HT-29 (cell line): ENCODE measurements at regions not wholly inside any gene's neighbourhood (a gene's known extent, or its start where the extent isn't known, plus 50 kb on each side); places are given as distances from the start of the nearest gene placed in this dataset.

ENCODE experiments used
- DNase-seq: peaks from one replicate; pipeline ENCODE4 v3.0.0-alpha.2; 2015; ENCODE audit warnings: low spot score

- no peak for DNase-seq
Observed at GRCh38 chr6:8276148-8276547, 159.2 kb downstream of the SLC35B3 start.

DNA sequence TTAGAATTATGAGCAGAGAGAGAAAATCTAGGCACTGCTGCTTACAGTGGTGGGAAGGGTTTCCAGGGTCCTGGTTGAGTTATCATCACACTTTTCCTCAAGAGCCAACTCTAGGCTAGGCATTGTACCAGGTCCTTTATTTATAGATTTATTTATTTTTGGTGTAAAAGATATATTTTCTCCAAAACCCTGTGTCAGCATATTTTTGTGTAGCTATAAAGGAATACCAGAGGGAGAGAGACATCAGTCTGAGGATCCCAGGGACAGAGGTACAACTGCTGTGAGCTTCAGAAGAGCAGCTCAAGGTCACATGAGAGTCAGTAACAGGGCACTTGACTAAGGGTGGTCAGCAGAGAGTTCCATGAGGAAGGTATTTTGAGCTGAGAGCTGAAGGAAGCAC is 159.7 kb downstream of the SLC35B3 start:
- DNase-seq, result no peak

- DNase-seq, result no peak
Observed at GRCh38 chr6:8274226-8274625, 161.1 kb downstream of the SLC35B3 start.

DNA sequence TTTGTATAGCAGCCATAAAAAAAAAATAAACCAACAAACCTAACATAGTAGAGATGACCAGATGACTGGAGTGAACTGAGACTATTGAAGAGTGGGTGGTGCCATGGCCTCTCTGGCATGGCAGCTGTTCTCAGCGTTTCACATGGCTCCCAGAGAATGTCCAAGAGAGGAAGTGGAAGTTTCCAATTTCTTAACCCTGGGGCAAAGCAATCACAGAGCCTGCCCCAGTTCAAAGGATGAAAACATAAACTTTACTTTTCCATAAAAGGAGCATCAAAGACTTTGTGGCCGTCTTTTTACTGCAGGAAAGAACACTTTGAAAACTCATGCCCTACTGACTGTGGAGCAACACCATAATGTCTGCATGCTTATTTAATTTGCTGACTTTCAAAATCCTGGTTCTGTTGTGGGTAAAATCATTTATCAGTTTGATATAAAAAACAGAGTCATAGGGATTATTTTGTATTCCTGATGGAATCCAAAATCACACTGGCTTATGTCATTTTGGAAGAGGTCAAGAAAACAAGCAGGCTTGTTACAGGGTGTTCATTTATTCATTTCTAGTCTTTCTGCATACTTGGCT is 165.4 kb downstream of the SLC35B3 start:
- no peak for DNase-seq

DNA sequence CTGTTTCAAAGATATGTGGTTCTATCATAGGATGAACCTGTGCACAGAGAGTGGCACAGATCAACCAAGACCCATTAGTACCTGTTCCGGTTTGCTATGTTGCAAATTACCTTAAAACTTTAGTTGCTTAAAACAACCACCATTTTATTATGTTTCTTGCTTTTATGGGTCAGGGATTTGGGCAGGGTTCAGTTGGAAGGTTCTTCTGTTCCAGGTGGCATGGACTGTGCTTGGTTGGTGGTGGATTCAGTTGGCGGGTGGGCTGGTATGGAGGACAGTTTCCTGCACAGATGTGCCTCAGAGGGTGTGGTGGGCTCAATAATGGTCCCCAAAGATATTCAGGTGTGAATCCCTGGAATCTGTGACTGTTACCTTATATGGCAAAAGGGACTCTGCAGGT is 166.3 kb downstream of the SLC35B3 start:
- no peak for DNase-seq

- no peak for DNase-seq
Observed at GRCh38 chr6:8268606-8269005, 166.3 kb upstream of the EEF1E1 start.

DNA sequence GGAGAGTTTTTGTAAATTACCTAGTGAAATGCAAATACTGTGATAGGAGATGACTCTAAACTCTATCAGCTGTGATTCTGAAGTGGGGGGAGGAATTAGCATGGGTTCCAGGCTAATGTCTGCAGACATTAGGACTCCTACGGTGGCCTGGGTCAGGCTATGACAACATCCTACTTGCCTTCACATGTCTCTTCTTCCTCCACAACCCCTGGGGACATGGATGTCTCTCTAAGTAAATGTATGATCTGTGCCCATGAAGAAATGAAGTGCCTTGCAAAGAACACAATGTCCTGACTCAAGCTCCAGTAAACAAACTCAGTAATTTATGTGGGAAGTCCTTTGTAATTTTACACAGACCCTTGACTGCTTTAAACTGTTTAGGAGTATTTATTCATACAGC is 165.8 kb upstream of the EEF1E1 start:
- DNase-seq, result no peak

DNA sequence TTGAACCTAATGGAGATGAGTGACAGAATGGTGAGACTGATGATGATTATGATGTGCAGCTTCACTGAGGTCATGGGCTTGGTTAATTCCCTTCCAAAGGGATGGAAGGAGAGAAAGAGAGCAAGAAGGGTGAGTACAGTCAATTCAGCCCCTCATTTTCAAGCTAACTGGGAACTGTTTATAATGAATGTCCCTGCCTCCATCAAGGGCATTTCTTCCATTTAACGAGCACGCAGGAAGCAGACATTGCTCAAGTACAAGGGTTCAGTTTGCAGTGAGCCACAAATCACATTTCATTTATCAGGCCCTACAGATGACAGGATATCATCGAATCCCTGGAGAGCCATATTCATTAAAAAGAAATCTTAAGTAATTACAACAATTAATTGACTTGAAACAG is 158.3 kb upstream of the EEF1E1 start:
- no peak for DNase-seq

DNA sequence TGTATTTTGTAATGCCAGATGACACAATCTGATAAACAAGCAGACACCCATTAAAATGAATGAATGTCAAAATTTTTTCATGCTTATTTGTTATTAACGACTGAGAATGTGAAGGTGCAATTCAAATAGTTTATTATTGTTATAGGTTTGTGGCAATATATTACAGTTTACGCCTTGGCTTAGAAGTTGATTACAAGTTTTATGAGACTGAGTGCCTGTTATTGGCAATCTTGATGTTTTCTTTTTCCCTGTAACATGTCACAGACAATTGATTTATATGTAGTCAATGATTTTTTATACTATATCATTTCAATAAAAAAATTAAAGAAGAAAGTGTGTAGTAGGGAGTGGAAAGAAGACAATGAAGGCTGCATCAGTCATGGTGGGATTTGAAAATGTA is 144.1 kb upstream of the EEF1E1 start:
- no peak for DNase-seq

- no peak for DNase-seq
Observed at GRCh38 chr6:8245726-8246125, 143.4 kb upstream of the EEF1E1 start.

DNA sequence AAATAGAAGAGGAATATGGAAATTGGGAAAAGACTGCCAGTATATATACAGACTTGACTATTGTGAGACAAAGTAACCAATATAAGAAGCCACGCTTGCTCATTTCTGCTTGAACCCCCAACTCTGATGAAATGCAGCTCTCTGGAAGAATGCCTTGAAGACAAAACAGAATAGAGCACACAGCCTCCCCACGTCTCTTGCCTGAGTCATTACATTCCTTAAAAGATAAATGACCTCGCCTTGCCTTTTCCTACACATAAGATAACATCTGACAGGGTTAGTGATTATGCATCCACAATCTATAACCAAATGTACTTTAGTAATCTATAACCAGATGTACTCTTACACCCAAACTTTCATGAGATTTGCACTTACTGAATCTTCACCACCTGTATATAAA is 141.1 kb upstream of the EEF1E1 start:
- no peak for DNase-seq

GRCh38 chr6:8242885-8243284 is 140.5 kb upstream of the EEF1E1 start:
- DNase-seq, result no peak

DNA sequence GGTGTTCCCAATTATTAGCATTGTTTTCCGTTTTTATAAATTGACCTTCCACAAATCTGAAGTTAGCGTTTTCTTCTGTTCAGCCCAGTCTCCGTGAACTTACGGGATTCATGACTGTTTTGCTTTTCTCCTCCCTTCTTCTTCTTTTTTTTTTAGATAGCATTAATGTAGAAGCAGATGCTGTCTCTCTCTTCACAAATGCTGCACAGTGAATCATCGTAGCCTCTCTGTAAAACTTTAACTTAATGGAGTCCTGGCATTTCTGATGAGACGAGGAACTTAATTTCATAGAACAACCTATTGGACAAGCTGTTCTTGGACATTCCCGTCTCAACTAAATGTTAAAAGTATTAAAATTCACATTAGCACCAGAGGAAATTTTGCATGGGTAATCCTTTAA is 138.0 kb upstream of the EEF1E1 start:
- no peak for DNase-seq

DNA sequence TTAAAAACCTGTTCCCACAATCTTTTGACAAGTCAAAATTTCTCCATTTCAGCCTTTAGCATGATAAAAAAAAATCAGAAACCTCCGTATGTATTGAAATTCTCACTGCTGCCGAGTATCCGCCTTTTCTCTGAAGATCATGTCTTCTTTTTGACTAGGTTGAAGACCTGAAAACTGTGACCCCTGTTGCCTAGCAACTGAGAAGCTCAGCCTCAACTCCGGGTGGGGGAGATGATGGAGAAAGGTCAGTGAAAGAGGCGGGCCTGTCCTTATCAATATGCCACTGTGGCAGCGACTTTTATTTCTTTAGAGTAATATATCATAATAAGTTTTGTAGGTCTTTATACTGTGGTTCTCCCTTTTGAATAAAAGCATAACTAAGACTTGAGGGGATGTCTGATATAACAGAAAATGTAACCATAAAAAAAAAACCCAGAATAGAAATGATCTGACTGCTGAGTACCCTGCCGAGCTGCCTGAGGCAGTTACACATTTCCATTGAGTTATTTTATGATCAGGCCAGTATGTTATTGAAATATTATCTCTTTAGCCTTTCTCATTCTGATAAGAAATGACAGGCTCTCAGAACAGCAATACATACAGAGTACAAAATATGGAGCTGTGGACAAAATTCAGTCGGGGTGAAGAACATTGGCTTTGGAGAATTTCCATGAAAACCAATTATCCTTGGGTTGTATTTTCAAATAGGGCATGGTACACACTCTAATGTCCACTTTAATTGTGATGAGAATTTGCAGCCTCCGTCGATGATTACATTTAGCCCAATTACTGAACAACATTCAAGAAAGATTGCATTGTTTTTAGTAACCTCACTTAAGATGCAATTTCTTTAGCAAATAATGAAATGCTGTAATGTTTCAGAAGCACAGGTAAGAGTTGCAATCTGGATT is 136.7 kb upstream of the EEF1E1 start:
- no peak for DNase-seq

DNA sequence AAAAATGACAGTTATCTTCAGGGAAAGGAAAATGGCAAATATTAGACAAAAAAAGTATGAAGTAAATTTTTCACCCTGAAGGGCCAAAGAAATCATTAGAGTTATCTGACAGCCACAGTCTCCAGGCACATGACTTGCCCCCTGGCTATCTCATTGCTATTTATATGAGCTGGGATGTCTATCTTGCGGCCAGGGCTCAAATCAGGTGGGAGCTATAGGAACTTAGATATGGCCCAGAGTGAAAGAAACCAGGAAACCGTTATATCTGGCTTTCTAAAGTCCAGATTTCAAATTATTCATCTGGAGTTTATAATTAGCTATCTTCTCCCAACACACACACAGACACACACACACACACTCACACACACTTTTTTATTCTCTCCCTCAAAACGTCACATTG is 135.3 kb upstream of the EEF1E1 start:
- no peak for DNase-seq

GRCh38 chr6:8236956-8237355 is 134.6 kb upstream of the EEF1E1 start:
- no peak for DNase-seq

DNA sequence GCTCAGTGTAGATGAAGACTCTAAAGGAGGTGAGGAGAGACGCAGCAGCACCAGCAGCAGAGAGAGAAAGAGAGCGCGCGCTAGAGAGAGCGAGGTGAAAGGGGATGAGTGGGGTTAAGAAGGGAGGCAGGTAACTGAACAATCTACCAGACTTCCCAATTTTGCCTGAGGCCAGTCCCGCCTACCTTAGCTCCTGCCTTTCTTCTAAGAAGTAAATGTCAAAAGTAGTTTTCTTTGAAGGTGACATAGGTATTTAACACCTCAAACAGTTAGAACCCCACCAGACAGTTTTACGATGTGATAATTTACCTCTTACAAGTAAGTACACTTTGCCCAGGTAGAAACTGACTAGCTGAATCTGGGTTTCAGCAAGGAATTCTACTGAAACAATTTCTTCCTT is 132.0 kb upstream of the EEF1E1 start:
- no peak for DNase-seq

DNA sequence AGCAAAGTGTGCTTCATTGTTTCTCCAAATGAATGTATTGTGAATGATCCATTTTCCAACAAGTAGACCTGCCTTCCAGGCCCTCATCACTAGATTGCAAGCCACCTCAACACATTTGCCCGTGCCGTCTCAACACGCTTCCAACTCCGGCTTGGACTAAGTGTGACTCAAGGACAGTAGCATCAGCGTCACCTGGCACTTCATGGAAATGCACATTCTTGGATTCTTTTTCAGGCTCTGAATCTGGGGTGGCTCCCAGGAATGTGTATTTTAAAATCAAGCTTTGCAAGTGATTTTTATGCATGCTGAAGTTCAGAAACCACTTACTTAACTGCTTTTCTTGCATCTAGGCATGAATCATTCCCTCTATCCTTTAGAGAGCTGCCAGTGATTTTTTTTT is 129.6 kb upstream of the EEF1E1 start:
- DNase-seq, result no peak

DNA sequence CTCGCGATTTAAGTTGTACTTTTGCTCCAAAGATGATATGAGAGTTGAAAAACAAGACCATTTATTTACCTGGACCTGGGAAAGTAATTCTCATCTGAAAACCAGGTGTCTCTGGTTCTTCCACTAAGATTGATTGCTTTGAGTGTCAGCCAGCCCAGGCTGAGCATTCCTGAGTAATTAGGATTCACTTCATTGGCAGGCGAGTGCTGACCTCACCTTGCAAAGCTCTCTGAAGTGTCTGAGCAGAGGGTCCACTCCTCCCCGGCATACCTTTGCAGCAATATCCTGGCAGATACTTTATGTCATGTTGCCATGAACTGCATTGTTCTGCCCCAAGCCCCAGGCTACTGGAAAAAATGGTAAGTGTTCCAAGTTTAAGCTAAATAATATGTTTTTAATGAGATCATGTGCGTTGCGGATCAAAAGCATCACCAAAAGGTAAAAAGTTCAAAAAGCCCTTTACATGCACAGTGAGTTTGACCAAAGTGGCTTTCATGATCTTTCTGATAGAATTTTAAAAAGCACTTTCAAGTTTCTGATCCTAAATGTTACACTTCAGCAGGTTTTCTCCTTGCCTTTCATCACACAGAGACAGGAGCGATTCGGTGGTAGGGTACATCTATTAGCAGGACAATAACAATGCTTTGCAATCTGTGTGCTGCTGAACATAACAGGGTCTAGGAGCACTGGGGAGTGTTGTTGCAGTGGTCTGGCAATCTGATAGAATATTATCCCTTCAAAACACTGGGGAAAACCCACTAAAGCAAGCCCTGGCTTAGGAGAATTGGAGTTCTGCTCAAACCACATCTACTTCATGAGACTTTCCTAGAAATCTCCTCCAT is 127.8 kb upstream of the EEF1E1 start:
- no peak for DNase-seq

DNA sequence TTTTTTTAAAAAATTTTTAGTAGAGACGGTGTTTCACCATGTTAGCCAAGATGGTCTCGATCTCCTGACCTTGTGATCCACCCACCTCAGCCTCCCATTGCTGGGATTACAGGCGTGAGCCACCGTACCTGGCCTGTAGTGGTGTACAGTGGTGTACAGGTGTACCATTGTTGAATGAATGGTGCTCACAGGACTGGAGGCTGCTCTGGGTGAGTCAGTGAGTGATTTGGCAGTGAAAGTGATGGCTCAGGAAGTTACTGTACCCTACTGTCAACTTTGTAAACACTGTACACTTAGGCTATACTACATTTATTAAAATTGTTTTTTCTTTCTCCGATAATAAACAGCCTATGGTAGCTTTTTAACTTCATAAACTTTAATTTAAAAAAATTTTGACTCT is 122.8 kb upstream of the EEF1E1 start:
- no peak for DNase-seq

- DNase-seq, result no peak
Observed at GRCh38 chr6:8223678-8224077, 121.3 kb upstream of the EEF1E1 start.

DNA sequence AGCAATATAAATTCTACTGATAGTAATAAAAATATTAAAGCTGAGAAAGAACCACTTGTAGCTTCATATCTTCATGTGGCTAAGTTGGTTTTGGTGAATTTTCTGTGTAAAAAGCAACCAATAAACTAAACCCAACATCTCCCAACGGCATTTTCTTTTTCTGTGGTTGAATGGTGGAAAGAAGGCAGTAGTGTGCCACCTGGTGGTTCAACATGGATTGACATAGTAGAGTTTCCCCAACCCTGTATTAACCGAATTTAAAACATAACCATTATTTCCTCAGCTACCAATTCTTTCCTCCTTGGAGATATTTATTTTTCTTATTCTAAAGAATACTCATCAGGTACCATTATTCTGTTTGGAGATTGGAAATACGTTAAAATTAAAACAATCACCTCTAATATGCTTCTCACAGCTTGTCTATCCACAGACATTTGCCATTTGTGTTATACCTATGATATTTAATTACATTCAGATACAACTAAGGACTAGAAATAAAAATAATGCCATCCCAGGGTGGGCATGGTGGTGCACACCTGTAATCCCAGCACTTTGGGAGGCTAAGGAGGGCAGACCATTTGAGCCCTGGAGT is 117.1 kb upstream of the EEF1E1 start:
- DNase-seq, result peak; percentile 69
